HFF-Myc (cell line): ENCODE measurements at regions not wholly inside any gene's neighbourhood (a gene's known extent, or its start where the extent isn't known, plus 50 kb on each side); places are given as distances from the start of the nearest gene placed in this dataset.

Source experiments
- DNase-seq: peaks from one replicate; pipeline ENCODE4 v3.0.0-alpha.2; 2011; ENCODE audit warnings: low read depth; ENCODE audit errors: extremely low read depth
- H3K4me3 ChIP-seq: replicated peaks from 2 replicates; pipeline ENCODE4 v1.5.1; 2011; ENCODE audit warnings: low read depth, mild to moderate bottlenecking, control low read depth, low read length
- TF ChIP-seq, protein P1 (sequence below): IDR thresholded peaks from 2 replicates; pipeline ENCODE4 v1.5.1; 2012; ENCODE audit warnings: mild to moderate bottlenecking, low read depth, low read length, control low read depth; ENCODE audit errors: missing control alignments

- TF ChIP-seq, protein P1, sequence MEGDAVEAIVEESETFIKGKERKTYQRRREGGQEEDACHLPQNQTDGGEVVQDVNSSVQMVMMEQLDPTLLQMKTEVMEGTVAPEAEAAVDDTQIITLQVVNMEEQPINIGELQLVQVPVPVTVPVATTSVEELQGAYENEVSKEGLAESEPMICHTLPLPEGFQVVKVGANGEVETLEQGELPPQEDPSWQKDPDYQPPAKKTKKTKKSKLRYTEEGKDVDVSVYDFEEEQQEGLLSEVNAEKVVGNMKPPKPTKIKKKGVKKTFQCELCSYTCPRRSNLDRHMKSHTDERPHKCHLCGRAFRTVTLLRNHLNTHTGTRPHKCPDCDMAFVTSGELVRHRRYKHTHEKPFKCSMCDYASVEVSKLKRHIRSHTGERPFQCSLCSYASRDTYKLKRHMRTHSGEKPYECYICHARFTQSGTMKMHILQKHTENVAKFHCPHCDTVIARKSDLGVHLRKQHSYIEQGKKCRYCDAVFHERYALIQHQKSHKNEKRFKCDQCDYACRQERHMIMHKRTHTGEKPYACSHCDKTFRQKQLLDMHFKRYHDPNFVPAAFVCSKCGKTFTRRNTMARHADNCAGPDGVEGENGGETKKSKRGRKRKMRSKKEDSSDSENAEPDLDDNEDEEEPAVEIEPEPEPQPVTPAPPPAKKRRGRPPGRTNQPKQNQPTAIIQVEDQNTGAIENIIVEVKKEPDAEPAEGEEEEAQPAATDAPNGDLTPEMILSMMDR, result no peak
- no peak overlapping the region for H3K4me3 ChIP-seq
- DNase-seq, result no peak
These were observed 331.5 kb upstream of the RNF32 start for GRCh38 chr7:156309016-156309620.

GRCh38 chr7:156307193-156307592, 333.4 kb upstream of the RNF32 start:
- DNase-seq, result no peak
- TF ChIP-seq, protein P1, result no peak
- no peak overlapping the region for H3K4me3 ChIP-seq

DNA sequence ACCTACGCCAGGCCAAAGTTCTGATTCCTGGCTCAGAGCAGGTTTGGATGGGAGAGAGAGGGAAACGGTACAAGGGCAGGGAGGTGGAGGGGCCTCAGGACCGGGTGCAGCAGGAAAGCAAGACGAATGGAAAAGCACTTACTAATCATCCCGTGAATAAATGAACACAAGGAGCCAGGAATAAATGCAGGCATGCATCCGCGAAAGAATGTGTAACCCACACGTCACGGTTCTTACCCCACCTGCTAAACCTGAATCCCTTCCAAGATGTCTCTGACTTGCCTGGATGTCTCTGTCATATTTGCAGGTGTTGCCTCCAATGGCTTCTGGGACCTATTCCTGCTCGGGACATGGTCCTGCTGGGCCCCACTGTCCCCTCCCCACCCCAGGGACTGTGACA, 335.2 kb upstream of the RNF32 start:
- no peak overlapping the region for H3K4me3 ChIP-seq
- TF ChIP-seq, protein P1, result no peak
- DNase-seq, result no peak

DNA sequence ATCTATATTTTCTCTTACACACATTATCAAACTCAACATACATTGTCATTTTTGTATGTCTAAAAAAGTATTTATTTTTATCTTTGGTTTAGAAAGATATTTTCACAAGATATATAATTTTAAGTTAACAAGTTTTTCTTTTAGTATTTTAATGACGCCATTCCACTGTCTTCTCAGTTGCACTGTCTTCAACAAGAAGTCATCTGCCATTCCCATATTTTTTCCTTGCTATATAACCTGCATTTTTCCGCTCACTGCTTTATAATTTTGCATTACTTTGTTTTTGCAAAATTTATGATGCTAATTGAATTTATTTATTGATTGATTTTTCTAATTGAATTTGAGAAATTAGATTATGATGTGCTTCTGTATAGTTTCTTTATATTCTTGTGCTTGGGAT, 357.8 kb upstream of the RNF32 start:
- TF ChIP-seq, protein P1, result no peak
- H3K4me3 ChIP-seq, result no peak overlapping the region
- no peak for DNase-seq

- TF ChIP-seq, protein P1, result no peak
- H3K4me3 ChIP-seq, result no peak overlapping the region
- no peak for DNase-seq
These were observed 360.9 kb upstream of the RNF32 start for GRCh38 chr7:156279635-156280034.

DNA sequence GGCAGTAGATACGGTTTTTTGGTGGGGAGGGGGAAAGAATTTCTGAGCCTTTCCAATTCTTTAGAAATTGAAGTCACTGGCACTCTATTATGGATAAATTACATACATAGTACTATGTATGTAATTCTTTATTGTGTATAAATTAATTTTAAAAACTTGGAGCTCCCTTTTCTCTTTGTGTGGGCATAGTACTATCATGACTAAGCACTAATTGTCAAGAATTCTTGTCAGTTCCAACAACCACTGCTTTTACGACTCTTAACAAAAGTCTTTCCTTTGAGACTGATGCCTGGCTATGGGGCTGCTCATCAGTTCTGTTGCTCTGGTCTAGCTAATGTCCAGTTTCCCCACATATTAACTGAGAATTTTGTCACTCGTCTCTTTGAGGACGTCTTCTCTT, 365.3 kb upstream of the RNF32 start:
- TF ChIP-seq, protein P1, result no peak
- no peak for DNase-seq
- no peak overlapping the region for H3K4me3 ChIP-seq

GRCh38 chr7:156274557-156274956, 366.0 kb upstream of the RNF32 start:
- no peak overlapping the region for H3K4me3 ChIP-seq
- TF ChIP-seq, protein P1, result no peak

More at GRCh38 chr7:156274557-156274956, 366.0 kb upstream of the RNF32 start:
- no peak for DNase-seq
